ENCODE measurements at regions not wholly inside any gene's neighbourhood (a gene's known extent, or its start where the extent isn't known, plus 50 kb on each side); places are given as distances from the start of the nearest gene placed in this dataset.

DNA sequence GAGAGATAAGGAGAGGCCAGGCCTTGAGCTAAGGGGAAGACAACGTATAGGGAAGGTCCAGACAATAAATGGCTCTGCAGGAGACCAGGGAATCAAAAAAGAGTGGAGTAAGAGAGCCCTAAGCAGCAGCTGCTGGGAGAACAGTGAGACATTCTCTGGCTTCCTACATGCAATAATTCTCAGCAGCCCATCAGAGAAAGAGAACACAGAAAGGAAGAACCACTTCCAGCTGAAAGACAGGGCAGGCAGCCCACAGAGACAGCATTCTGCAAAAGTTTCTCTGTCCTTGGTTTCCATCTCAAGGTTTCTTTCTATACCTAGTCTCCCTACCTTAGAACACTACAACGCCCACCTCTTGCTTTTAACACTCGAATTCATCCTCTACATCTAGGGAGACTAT, 189.9 kb downstream of the DEPDC1B start:
- TF ChIP-seq, protein P1, sequence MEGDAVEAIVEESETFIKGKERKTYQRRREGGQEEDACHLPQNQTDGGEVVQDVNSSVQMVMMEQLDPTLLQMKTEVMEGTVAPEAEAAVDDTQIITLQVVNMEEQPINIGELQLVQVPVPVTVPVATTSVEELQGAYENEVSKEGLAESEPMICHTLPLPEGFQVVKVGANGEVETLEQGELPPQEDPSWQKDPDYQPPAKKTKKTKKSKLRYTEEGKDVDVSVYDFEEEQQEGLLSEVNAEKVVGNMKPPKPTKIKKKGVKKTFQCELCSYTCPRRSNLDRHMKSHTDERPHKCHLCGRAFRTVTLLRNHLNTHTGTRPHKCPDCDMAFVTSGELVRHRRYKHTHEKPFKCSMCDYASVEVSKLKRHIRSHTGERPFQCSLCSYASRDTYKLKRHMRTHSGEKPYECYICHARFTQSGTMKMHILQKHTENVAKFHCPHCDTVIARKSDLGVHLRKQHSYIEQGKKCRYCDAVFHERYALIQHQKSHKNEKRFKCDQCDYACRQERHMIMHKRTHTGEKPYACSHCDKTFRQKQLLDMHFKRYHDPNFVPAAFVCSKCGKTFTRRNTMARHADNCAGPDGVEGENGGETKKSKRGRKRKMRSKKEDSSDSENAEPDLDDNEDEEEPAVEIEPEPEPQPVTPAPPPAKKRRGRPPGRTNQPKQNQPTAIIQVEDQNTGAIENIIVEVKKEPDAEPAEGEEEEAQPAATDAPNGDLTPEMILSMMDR (conservative IDR thresholded peaks at IDR 0.05; ENCODE audit: low read depth, low read length), result no peak
- TF ChIP-seq EZH2 (IDR thresholded peaks at IDR 0.05; ENCODE audit: low read length, unreplicated experiment), result no peak
